SK-N-MC (cell line): ENCODE measurements at regions not wholly inside any gene's neighbourhood (a gene's known extent, or its start where the extent isn't known, plus 50 kb on each side); places are given as distances from the start of the nearest gene placed in this dataset.
"Not testable (repeated sequence)": the region's sequence is repeated elsewhere in the genome, so short reads cannot be mapped to it uniquely, and the experiment has no call there.

ENCODE experiments used
- DNase-seq: peaks from one replicate; pipeline ENCODE4 v3.0.0-alpha.2; 2011; ENCODE audit warnings: low read depth, low spot score
- H3K27ac ChIP-seq: fragments of 200-600 bp; sonication (generic); 2 replicates; pipeline ENCODE4 v1.5.1; 2016; ENCODE audit warnings: mixed run types
- H3K36me3 ChIP-seq: fragments of 200-600 bp; sonication (generic); 2 replicates; pipeline ENCODE4 v1.6.1; 2017; ENCODE audit warnings: antibody characterized with exemption, low read length, mixed read lengths; ENCODE audit not compliant: insufficient read depth
- H3K4me3 ChIP-seq: fragments of 200-600 bp; sonication (generic); 2 replicates; pipeline ENCODE4 v1.5.1; 2016
- H3K9ac ChIP-seq: fragments of 200-600 bp; sonication (generic); 2 replicates; pipeline ENCODE4 v1.8.0; 2017; ENCODE audit warnings: mixed run types, mixed read lengths; ENCODE audit not compliant: insufficient read length
- H3K9me3 ChIP-seq: fragments of 200-600 bp; sonication (generic); 2 replicates; pipeline ENCODE4 v1.6.1; 2017; ENCODE audit warnings: low read depth, mild to moderate bottlenecking, antibody characterized with exemption, low read length, moderate library complexity, mixed read lengths
- EZH2 ChIP-seq: fragments of 200-600 bp; sonication (generic); IDR thresholded peaks from one replicate; pipeline ENCODE4 v1.6.1; 2017; ENCODE audit warnings: antibody characterized with exemption
- FOXP2 ChIP-seq: optimal IDR thresholded peaks from 2 replicates; pipeline ENCODE3; 2011; ENCODE audit warnings: mild to moderate bottlenecking, moderate library complexity; ENCODE audit not compliant: insufficient read depth; ENCODE audit errors: extremely low read length, control extremely low read depth
- POLR2AphosphoS5 ChIP-seq: IDR thresholded peaks from 2 replicates; pipeline ENCODE4 v1.6.1; 2012; ENCODE audit warnings: mild to moderate bottlenecking, low read depth, low read length, borderline replicate concordance

GRCh38 chr1:104329278-104329677 lies 579.6 kb downstream of the AMY1C start:
- TF ChIP-seq EZH2 (no peak), POLR2AphosphoS5 (no peak), FOXP2 (no peak)
- Histone ChIP-seq H3K27ac (no peak overlapping the region), H3K4me3 (no peak overlapping the region), H3K9ac (no peak overlapping the region), H3K36me3 (no peaks in the 10 kb centered on the region), H3K9me3 (no peaks in the 10 kb centered on the region)
- no peak for DNase-seq

GRCh38 chr1:104331763-104332162 lies 582.1 kb downstream of the AMY1C start:
- H3K9me3 ChIP-seq: no peaks in the 10 kb centered on the region
- TF ChIP-seq POLR2AphosphoS5: no peak
- no peak for TF ChIP-seq FOXP2
- TF ChIP-seq EZH2: no peak
- no peak overlapping the region for H3K4me3 ChIP-seq
- H3K27ac ChIP-seq: no peak overlapping the region
- no peaks in the 10 kb centered on the region for H3K36me3 ChIP-seq
- H3K9ac ChIP-seq: no peak overlapping the region
- DNase-seq: no peak

GRCh38 chr1:104337927-104338326 lies 588.2 kb downstream of the AMY1C start:
- not testable (repeated sequence) for H3K4me3 ChIP-seq, H3K9me3 ChIP-seq, H3K9ac ChIP-seq, DNase-seq, H3K36me3 ChIP-seq, H3K27ac ChIP-seq

- Histone ChIP-seq H3K27ac (no peak overlapping the region), H3K9ac (no peak overlapping the region), H3K9me3 (no peaks in the 10 kb centered on the region), H3K4me3 (no peak overlapping the region), H3K36me3 (no peaks in the 10 kb centered on the region)
- DNase-seq: no peak
- TF ChIP-seq FOXP2: no peak
Observed at GRCh38 chr1:104341944-104342343, 592.2 kb downstream of the AMY1C start.

GRCh38 chr1:104348277-104348676 lies 598.6 kb downstream of the AMY1C start:
- Histone ChIP-seq H3K9me3 (no peaks in the 10 kb centered on the region), H3K4me3 (no peak overlapping the region), H3K27ac (no peak overlapping the region), H3K36me3 (no peaks in the 10 kb centered on the region), H3K9ac (no peak overlapping the region)
- TF ChIP-seq EZH2 (no peak), POLR2AphosphoS5 (no peak), FOXP2 (no peak)
- no peak for DNase-seq

- Histone ChIP-seq H3K4me3 (peak overlapping the region; percentile 57), H3K36me3 (no peaks in the 10 kb centered on the region), H3K9ac (peak overlapping the region; percentile 25), H3K9me3 (no peaks in the 10 kb centered on the region), H3K27ac (peak overlapping the region; percentile 97)
- peak; percentile 77 for DNase-seq
- no peak for TF ChIP-seq EZH2
- peak; percentile 75 for TF ChIP-seq FOXP2
- peak; percentile 34; the same call in 1 of the 2 replicates for TF ChIP-seq POLR2AphosphoS5
Observed at GRCh38 chr1:104353580-104353979, 603.9 kb downstream of the AMY1C start.

- no peak overlapping the region for H3K4me3 ChIP-seq
- DNase-seq: no peak
- H3K36me3 ChIP-seq: no peaks in the 10 kb centered on the region
- H3K9ac ChIP-seq: no peak overlapping the region
- TF ChIP-seq POLR2AphosphoS5: no peak
- no peak for TF ChIP-seq EZH2
- TF ChIP-seq FOXP2: no peak
- H3K27ac ChIP-seq: no peak overlapping the region
- H3K9me3 ChIP-seq: no peaks in the 10 kb centered on the region
Observed at GRCh38 chr1:104358086-104358485, 608.4 kb downstream of the AMY1C start.

- H3K36me3 ChIP-seq: no peaks in the 10 kb centered on the region
- H3K9me3 ChIP-seq: no peaks in the 10 kb centered on the region
- H3K9ac ChIP-seq: no peak overlapping the region
- no peak for TF ChIP-seq EZH2
- no peak overlapping the region for H3K4me3 ChIP-seq
- no peak overlapping the region for H3K27ac ChIP-seq
- DNase-seq: no peak
Observed at GRCh38 chr1:104358621-104359020, 608.9 kb downstream of the AMY1C start.

GRCh38 chr1:104378414-104378813 lies 628.7 kb downstream of the AMY1C start:
- H3K9me3 ChIP-seq: no peaks in the 10 kb centered on the region
- no peak for DNase-seq
- H3K36me3 ChIP-seq: no peaks in the 10 kb centered on the region
- no peak overlapping the region for H3K4me3 ChIP-seq
- H3K27ac ChIP-seq: no peak overlapping the region
- H3K9ac ChIP-seq: no peak overlapping the region
- TF ChIP-seq EZH2 (no peak), FOXP2 (no peak), POLR2AphosphoS5 (no peak)

- H3K9me3 ChIP-seq: no peaks in the 10 kb centered on the region
- H3K9ac ChIP-seq: no peak overlapping the region
- DNase-seq: no peak
- no peak overlapping the region for H3K27ac ChIP-seq
- TF ChIP-seq FOXP2 (no peak), EZH2 (no peak), POLR2AphosphoS5 (no peak)
- no peaks in the 10 kb centered on the region for H3K36me3 ChIP-seq
- no peak overlapping the region for H3K4me3 ChIP-seq
Observed at GRCh38 chr1:104380003-104380402, 630.3 kb downstream of the AMY1C start.
